ENCODE measurements at regions not wholly inside any gene's neighbourhood (a gene's known extent, or its start where the extent isn't known, plus 50 kb on each side); places are given as distances from the start of the nearest gene placed in this dataset.

- no peak overlapping the region for H3K4me2 ChIP-seq
- H3K9me3 Mint-ChIP-seq, result peaks cover 11% of the 10 kb centered on the region; the same call in 2 of the 3 replicates
- H3F3A ChIP-seq (replicated peaks; ENCODE audit: low read depth), result no peaks in the 10 kb centered on the region
- no peak for ATAC-seq
- no peak for TF ChIP-seq JUNB (IDR thresholded peaks at IDR 0.05; ENCODE audit: unreplicated experiment)
- H3K79me2 ChIP-seq (replicated peaks; ENCODE audit: insufficient read depth), result no peaks in the 10 kb centered on the region
- H3K4me3 ChIP-seq, result no peak overlapping the region
- no peaks in the 10 kb centered on the region for H3K27me3 ChIP-seq (ENCODE audit: insufficient read depth)
- no peaks in the 10 kb centered on the region for H3K36me3 ChIP-seq (ENCODE audit: insufficient read depth)
- H3K4me3 Mint-ChIP-seq, result no peak overlapping the region
- H3K4me1 Mint-ChIP-seq, result no peaks in the 10 kb centered on the region
- no peak for DNase-seq (ENCODE audit: low spot score)
- H3K9me2 ChIP-seq (ENCODE audit: insufficient read depth), result no peaks in the 10 kb centered on the region
- no peaks in the 10 kb centered on the region for H3K4me1 ChIP-seq (ENCODE audit: insufficient read depth)
- H3K27ac Mint-ChIP-seq, result no peak overlapping the region
- no peak overlapping the region for H3K27ac ChIP-seq (ENCODE audit: low read depth)
- H2AFZ ChIP-seq, result no peak overlapping the region
- H4K20me1 ChIP-seq (replicated peaks; ENCODE audit: insufficient read depth), result no peaks in the 10 kb centered on the region
- H3K27me3 Mint-ChIP-seq (ENCODE audit: insufficient read depth, low read depth, poor library complexity), result no peaks in the 10 kb centered on the region
- no peaks in the 10 kb centered on the region for H3K36me3 Mint-ChIP-seq (ENCODE audit: low read depth)
Observed at GRCh38 chr17:70699408-70699807, 530.1 kb downstream of the KCNJ2 start.

GRCh38 chr17:70702683-70703255, 533.4 kb downstream of the KCNJ2 start:
- Mint-ChIP-seq H3K27me3 (ENCODE audit: insufficient read depth, low read depth, poor library complexity) (no peaks in the 10 kb centered on the region), H3K36me3 (ENCODE audit: low read depth) (no peaks in the 10 kb centered on the region), H3K9me3 (peaks cover 11% of the 10 kb centered on the region; the same call in 2 of the 3 replicates), H3K4me1 (no peaks in the 10 kb centered on the region), H3K27ac (no peak overlapping the region), H3K4me3 (no peak overlapping the region)
- H4K20me1 ChIP-seq (replicated peaks; ENCODE audit: insufficient read depth), result no peaks in the 10 kb centered on the region
- no peaks in the 10 kb centered on the region for H3K36me3 ChIP-seq (ENCODE audit: insufficient read depth)
- no peaks in the 10 kb centered on the region for H3K9me2 ChIP-seq (ENCODE audit: insufficient read depth)
- DNase-seq (ENCODE audit: low spot score) (no peak), ATAC-seq (no peak)
- no peak overlapping the region for H3K4me2 ChIP-seq
- H3K27me3 ChIP-seq (ENCODE audit: insufficient read depth), result no peaks in the 10 kb centered on the region
- H3K79me2 ChIP-seq (replicated peaks; ENCODE audit: insufficient read depth), result no peaks in the 10 kb centered on the region
- H3K4me1 ChIP-seq (ENCODE audit: insufficient read depth), result no peaks in the 10 kb centered on the region
- H3K27ac ChIP-seq (ENCODE audit: low read depth), result no peak overlapping the region
- no peak overlapping the region for H2AFZ ChIP-seq
- H3K4me3 ChIP-seq, result no peak overlapping the region
- H3F3A ChIP-seq (replicated peaks; ENCODE audit: low read depth), result no peaks in the 10 kb centered on the region
- TF ChIP-seq CREB1 (CRISPR knock-in tag; IDR thresholded peaks at IDR 0.05; ENCODE audit: low read depth), result no peak
- no peak for TF ChIP-seq STAT1 (IDR thresholded peaks at IDR 0.05; ENCODE audit: unreplicated experiment)
- TF ChIP-seq EZH2phosphoT487 (IDR thresholded peaks at IDR 0.05; ENCODE audit: unreplicated experiment), result no peak
- TF ChIP-seq ZNF114 (CRISPR knock-in tag; IDR thresholded peaks at IDR 0.05), result no peak
- no peak for TF ChIP-seq CTCF (conservative IDR thresholded peaks at IDR 0.05; ENCODE audit: low read depth in 2 of 2)
- TF ChIP-seq ETS1 (IDR thresholded peaks at IDR 0.05), result no peak
- no peak for TF ChIP-seq ZNF462 (CRISPR knock-in tag; IDR thresholded peaks at IDR 0.05)
- TF ChIP-seq POLR2AphosphoS5 (IDR thresholded peaks at IDR 0.05; ENCODE audit: low read depth), result no peak
- no peak for TF ChIP-seq JUNB (IDR thresholded peaks at IDR 0.05; ENCODE audit: unreplicated experiment)

Measured in GM23338 (cell line).